ENCODE measurements at regions not wholly inside any gene's neighbourhood (a gene's known extent, or its start where the extent isn't known, plus 50 kb on each side); places are given as distances from the start of the nearest gene placed in this dataset.

- DNase-seq (ENCODE audit: low spot score), result no peak
Observed at GRCh38 chr2:239536186-239536585, 135.4 kb upstream of the HDAC4 start.

GRCh38 chr2:239535413-239536144, 134.8 kb upstream of the HDAC4 start:
- no peak for DNase-seq (ENCODE audit: low spot score)

- no peak for DNase-seq (ENCODE audit: low spot score)
Observed at GRCh38 chr2:239534581-239535412, 134.0 kb upstream of the HDAC4 start.

- DNase-seq (ENCODE audit: low spot score), result no peak
Observed at GRCh38 chr2:239533569-239534316, 132.9 kb upstream of the HDAC4 start.

- no peak for DNase-seq (ENCODE audit: low spot score)
Observed at GRCh38 chr2:239532859-239533258, 132.0 kb upstream of the HDAC4 start.

GRCh38 chr2:239532250-239532649, 131.4 kb upstream of the HDAC4 start:
- no peak for DNase-seq (ENCODE audit: low spot score)

GRCh38 chr2:239531456-239532241, 130.8 kb upstream of the HDAC4 start:
- no peak for DNase-seq (ENCODE audit: low spot score)

- DNase-seq (ENCODE audit: low spot score), result no peak
Observed at GRCh38 chr2:239530749-239531316, 130.0 kb upstream of the HDAC4 start.

- DNase-seq (ENCODE audit: low spot score), result no peak
Observed at GRCh38 chr2:239529313-239530015, 128.6 kb upstream of the HDAC4 start.

- no peak for DNase-seq (ENCODE audit: low spot score)
Observed at GRCh38 chr2:239528883-239529282, 128.1 kb upstream of the HDAC4 start.

- no peak for DNase-seq (ENCODE audit: low spot score)
Observed at GRCh38 chr2:239528146-239528545, 127.3 kb upstream of the HDAC4 start.

- no peak for DNase-seq (ENCODE audit: low spot score)
Observed at GRCh38 chr2:239526666-239527415, 126.0 kb upstream of the HDAC4 start.

- no peak for DNase-seq (ENCODE audit: low spot score)
Observed at GRCh38 chr2:239526038-239526437, 125.2 kb upstream of the HDAC4 start.

- no peak for DNase-seq (ENCODE audit: low spot score)
Observed at GRCh38 chr2:239523954-239524330, 123.1 kb upstream of the HDAC4 start.

GRCh38 chr2:239523147-239523953, 122.5 kb upstream of the HDAC4 start:
- no peak for DNase-seq (ENCODE audit: low spot score)

GRCh38 chr2:239522740-239523119, 121.9 kb upstream of the HDAC4 start:
- no peak for DNase-seq (ENCODE audit: low spot score)

GRCh38 chr2:239522002-239522739, 121.4 kb upstream of the HDAC4 start:
- no peak for DNase-seq (ENCODE audit: low spot score)

GRCh38 chr2:239521518-239521815, 120.6 kb upstream of the HDAC4 start:
- DNase-seq (ENCODE audit: low spot score), result no peak
